ENCODE measurements at regions not wholly inside any gene's neighbourhood (a gene's known extent, or its start where the extent isn't known, plus 50 kb on each side); places are given as distances from the start of the nearest gene placed in this dataset.

DNA sequence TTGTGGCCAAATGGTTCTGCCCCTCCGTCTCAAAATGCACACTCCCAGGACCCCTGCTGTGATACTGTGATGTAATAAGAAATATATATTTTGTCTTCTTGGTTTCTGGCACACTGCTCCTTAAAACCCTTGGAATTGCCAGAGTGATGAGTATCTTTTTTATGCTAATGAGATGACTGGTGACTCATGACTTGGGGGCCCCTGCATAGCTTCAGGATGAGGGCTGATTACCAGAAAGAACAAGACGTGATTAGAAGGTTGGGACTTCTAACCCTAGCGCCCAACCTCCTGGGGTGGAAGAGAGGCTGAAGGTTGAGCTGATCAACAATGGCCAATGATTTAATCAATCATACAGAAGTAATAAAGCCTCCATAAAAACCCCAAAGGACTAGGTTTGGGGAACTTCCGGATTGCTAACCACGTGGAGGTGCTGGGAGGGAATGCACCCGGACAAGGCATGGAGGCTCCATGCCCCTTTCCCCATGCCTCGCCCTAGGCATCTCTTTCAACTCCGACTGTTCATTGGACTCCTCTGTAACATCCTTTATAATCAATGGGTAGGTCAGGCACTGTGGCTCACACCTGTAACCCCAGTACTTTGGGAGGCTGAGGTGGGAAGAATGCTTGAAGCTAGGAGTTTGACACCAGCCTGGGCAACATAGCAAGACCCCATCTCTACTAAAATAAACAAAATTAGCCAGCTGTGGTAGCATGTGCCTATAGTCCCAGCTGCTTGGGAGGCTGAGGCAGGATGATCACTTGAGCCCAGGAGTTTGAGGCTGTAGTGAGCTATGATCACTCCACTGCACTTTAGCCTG is 89.1 kb downstream of the HS1BP3 start:
- TF ChIP-seq JUN (IDR thresholded peaks at IDR 0.05; ENCODE audit: borderline replicate concordance, insufficient read depth, insufficient read length, low read depth): peak; percentile 71
- TF ChIP-seq, protein P1, sequence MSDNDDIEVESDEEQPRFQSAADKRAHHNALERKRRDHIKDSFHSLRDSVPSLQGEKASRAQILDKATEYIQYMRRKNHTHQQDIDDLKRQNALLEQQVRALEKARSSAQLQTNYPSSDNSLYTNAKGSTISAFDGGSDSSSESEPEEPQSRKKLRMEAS (IDR thresholded peaks at IDR 0.05; ENCODE audit: insufficient read depth, insufficient read length): no peak
- TF ChIP-seq GATA2 (IDR thresholded peaks at IDR 0.05; ENCODE audit: insufficient read depth, insufficient read length, low read depth, low read length): peak; percentile 53
- TF ChIP-seq FOS (IDR thresholded peaks at IDR 0.05; ENCODE audit: borderline replicate concordance, insufficient read depth, low read length): peak; percentile 75
- no peak for TF ChIP-seq EZH2 (IDR thresholded peaks at IDR 0.05; ENCODE audit: borderline replicate concordance, low read depth, low read length, severe bottlenecking)
- dilution Hi-C loops (cut with MboI; ENCODE audit: extremely low pct_ligation_motif_present, low sequenced_read_pairs): no loop called here
- Histone ChIP-seq H4K20me1 (replicated peaks; ENCODE audit: control insufficient read depth, extremely low read depth, insufficient read depth, low read length) (no peaks in the 10 kb centered on the region), H3K9ac (replicated peaks; ENCODE audit: extremely low read depth, insufficient read depth, low read length) (no peak overlapping the region), H2AFZ (ENCODE audit: low read depth, low read length) (no peak overlapping the region), H3K36me3 (ENCODE audit: control insufficient read depth in 2 of 2, extremely low read depth in 1 of 2, insufficient read depth in 2 of 2, low read length in 2 of 2) (no peaks in the 10 kb centered on the region), H3K27ac (ENCODE audit: insufficient read depth, low read depth, low read length) (no peak overlapping the region), H3K79me2 (ENCODE audit: control insufficient read depth, insufficient read depth, low read length) (no peaks in the 10 kb centered on the region), H3K4me3 (replicated peaks in 1 of 3; ENCODE audit: insufficient read depth in 1 of 3, low read depth in 1 of 3, low read length in 3 of 3) (no peak overlapping the region), H3K27me3 (ENCODE audit: control insufficient read depth in 2 of 2, insufficient read depth in 2 of 2, low read length in 2 of 2) (no peaks in the 10 kb centered on the region), H3K9me3 (replicated peaks; ENCODE audit: control insufficient read depth, insufficient read depth, low read length) (no peaks in the 10 kb centered on the region), H3K9me1 (replicated peaks; ENCODE audit: control insufficient read depth, extremely low read depth, insufficient read depth, low read length) (no peaks in the 10 kb centered on the region), H3K4me1 (ENCODE audit: control insufficient read depth, extremely low read depth, insufficient read depth, low read length) (peaks cover 12% of the 10 kb centered on the region), H3K4me2 (ENCODE audit: insufficient read depth, low read length) (no peak overlapping the region)
- intact Hi-C loops (cut with micrococcal nuclease): no loop called here
- ChIA-PET CTCF (interaction anchor here (0.9 to 2.6 kb wide), 7 partner anchors 12 to 118 kb away, joined by 3 to 15 read pairs (median 4); no protein-coding TSS in a partner anchor), POLR2A (no interaction called here)
- DNase-seq (ENCODE audit: low read depth, low spot score) (peak; percentile 58), FAIRE-seq (peak; percentile 24)
- BruUV-seq (replicated peaks): no TSS peak

Measured in endothelial cell of umbilical vein (primary cell).